HG03457 (cell line): ENCODE measurements at regions not wholly inside any gene's neighbourhood (a gene's known extent, or its start where the extent isn't known, plus 50 kb on each side); places are given as distances from the start of the nearest gene placed in this dataset.

Experiments
- ATAC-seq: cut with Tn5 transposase; IDR thresholded peaks from one replicate; pipeline ENCODE4 v1.9.1; 2021; ENCODE audit warnings: moderate number of reproducible peaks; ENCODE audit not compliant: unreplicated experiment

DNA sequence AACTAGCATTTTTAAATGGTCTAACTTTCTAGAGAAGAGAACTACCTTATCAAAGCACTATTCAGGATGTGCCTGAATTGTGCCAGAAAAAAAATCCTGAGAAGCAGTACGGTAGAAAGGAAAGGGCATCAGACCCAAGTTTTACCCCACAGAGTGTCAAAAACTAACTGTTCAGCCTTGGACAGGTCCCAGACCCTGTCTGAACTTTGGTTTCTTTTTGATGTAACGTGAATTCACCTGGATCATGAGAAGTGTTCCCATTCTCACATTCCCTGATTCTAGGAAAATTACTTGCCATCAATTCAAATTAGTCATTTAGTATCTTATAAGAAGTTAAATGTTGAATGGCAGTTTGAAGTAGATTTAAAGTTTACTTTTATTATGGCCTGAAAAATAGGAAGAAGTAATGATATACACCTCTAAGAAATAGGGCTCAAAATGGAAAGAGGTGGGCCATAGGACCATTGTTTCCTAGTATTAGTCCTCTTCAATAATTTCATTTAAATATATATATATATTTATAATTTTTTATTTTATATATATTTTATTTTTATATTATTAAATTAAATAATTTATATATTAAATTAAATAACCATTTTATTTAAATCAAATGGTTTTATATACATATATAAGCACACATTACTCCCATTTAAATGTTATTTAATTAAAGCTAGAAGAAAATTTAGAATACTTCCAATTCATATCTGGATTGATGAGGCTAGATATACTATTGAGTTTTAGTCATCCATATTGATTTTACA, 181.9 kb upstream of the PPARGC1A start:
- ATAC-seq: no peak

DNA sequence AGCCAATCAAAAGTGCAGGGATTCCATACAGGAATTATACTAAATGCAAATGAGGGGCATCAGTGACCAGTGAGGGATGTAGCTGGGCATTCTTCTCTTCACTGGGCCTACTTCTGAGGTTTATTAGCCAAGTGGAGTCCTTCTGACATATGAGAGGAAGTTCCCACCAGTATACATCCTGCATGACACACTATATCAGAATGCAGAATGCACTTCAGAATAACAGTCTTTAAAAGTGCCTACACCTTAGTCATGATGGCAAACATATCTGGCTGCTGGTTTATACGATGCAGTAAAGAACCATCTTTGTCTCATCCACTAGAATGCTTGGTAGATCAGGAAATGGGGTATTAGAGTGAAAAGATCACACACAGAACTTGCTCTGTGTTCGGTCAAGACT, 180.3 kb upstream of the PPARGC1A start:
- no peak for ATAC-seq

DNA sequence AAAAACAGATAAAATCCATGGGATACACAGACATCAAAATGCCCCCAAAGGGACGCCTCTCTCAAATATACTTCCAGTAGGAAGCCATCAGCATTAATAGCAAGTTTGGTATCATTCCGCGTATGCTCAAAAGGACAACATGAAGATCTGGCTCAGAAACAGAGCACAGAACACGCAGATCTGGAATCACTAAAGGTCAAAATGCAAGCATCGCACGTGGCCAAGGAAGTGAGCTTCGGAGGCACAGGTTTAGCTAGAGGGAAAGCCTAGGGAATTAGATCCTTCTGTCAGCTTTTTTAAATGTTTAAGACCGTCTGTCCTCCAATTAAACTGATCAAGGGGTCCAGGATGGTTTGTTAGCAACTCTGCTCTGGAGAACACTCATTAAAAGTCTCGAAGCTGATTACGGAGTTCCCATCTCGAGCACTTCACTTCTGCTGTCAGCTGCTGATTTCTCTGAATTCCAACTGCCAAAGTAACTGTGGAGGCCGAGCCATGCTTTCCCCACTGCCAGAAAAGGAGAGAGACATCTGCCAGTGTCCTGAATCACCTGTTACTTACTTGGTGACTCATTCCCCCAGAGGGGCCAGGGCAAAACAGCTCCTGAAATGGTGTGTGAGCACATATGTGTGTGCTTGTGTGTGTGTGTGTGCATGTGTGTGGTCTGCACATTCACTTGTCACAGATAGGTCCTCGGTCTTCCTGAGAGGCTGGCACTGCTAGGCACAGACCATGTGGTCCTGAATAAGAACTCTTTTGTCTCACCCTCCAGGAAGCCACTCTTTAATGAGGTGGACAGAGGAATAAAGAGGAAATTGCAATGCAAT, 177.7 kb upstream of the PPARGC1A start:
- no peak for ATAC-seq

- ATAC-seq: no peak
Observed at GRCh38 chr4:24065974-24066373, 176.1 kb upstream of the PPARGC1A start.

DNA sequence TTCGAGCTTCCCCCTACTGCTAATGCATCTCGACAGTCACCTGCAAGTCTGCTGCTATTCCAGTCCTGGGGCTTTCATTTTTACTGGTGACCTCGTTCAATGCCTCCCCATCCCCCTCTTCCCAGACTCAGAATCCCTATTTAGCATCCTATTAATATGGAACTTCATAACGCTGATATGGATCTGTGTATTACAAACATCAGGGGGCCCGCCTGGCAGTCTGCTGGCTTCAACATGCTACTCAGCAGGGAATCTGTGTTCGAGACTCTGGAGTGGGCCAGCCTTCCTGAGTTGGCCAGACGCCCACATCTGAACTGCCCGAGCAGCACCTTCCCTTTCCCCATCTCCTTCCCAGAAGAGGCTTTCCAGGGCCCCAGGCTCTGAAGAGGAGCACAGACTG, 173.9 kb upstream of the PPARGC1A start:
- no peak for ATAC-seq

GRCh38 chr4:24060932-24061331, 171.1 kb upstream of the PPARGC1A start:
- ATAC-seq: no peak

GRCh38 chr4:24059839-24060238, 170.0 kb upstream of the PPARGC1A start:
- no peak for ATAC-seq

DNA sequence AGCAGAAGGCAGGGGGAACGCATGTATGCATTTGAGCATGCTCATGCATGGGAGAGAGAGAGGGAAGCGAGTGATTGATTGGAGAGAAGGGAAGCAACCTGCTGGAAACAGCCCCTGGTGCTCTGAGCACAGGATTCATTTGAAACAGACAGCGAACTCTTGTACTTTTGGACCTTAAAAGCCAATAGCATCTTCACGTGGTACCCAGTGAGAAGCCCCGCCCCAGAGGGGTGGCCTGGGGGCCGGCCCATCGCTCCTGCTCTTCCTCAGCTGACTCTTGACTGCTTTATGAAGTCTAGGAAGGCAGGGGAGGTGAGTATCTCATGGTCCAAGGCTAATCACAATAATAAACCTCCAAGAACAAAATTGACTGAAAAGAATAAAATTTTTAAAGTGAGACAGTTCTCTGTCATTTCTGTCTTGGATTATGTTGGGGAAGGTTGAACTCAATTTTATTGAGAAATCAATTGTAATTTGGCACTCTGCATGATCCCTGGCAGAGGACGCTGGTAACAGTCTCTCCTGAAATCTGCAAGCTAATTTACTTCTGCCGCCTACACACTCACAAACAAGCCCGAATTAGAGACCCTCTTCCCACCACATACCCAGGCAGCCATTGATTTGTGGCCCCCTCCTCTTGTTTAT, 168.2 kb upstream of the PPARGC1A start:
- ATAC-seq: no peak

DNA sequence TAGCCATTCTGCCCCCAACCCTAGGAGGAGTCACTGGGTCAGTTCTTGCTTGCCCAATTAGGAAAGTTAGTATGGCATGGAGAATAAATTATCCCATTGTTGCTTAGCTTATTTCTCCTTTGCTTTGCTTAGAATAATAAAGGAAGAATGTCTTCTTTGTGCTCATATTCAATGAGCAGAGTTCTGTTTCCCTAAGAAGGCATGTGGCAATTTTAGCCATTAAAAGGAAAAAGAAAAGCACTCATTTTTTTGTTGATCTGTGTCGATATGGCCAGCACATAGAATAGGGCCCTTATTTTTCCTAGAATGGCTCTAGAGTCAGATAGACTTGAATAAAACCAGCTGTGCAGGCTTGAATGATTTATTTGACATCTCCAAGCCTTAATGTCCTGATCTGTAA, 166.4 kb upstream of the PPARGC1A start:
- ATAC-seq: no peak

DNA sequence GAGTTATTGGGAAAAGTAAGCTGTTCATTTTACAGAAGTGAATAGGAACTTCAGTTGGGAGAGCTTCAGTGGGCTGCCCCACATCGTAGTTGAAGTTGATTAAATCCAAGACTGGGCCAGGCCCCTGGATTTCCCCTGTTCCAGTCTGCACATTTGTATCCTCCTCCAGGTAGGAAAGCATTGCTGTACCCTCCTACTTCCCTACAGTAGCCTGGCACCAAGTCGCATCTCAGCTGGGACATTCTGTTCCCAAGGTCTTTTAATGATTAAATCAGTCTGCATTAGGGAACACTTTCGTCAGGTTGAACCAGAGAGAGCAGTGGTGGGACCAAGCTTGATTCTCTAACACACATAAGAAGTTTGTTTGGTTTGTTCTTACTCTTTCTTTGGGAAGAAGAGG, 165.8 kb upstream of the PPARGC1A start:
- ATAC-seq: no peak

- no peak for ATAC-seq
Observed at GRCh38 chr4:24054910-24055309, 165.1 kb upstream of the PPARGC1A start.

DNA sequence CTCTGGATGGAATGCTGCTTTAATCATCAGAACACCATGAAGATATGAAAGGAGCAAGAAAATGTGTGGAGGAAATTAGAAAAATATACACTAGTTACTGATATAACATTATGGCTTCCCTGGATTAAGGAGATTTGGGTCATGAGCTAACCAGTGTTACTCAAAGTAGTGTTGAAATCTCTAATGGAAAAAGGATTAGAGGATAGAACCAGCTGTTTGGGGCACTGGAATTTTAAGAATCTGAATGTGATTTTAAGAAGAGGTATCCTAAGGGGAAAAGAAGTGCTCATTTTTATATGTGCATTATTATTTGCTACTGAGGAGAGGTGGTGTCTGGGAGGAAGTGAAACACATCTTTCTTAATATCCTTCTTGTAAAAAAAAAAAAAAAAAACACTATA, 164.1 kb upstream of the PPARGC1A start:
- no peak for ATAC-seq

- no peak for ATAC-seq
Observed at GRCh38 chr4:24044610-24045589, 155.1 kb upstream of the PPARGC1A start.

- ATAC-seq: no peak
Observed at GRCh38 chr4:24042094-24042493, 152.2 kb upstream of the PPARGC1A start.

- no peak for ATAC-seq
Observed at GRCh38 chr4:24040811-24041210, 151.0 kb upstream of the PPARGC1A start.

DNA sequence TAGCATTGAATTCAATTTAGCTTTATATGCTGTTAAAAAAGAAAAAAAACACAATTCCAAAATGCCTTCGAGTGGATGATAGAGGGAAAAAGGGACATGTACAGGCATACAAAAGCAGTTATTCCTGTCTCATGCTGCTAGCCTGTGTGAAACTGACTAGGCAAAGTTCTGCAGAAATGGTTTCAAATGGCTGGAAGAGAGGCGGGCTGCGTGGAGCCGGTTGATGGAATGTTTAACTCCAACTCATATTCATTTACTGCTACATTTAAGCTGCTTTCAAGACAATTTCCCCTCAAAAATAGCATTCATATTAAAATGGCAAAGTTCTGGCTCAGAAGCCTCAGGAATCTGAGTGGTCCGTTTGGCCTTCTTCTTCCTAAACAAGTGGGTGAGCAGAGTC, 143.8 kb upstream of the PPARGC1A start:
- ATAC-seq: no peak

DNA sequence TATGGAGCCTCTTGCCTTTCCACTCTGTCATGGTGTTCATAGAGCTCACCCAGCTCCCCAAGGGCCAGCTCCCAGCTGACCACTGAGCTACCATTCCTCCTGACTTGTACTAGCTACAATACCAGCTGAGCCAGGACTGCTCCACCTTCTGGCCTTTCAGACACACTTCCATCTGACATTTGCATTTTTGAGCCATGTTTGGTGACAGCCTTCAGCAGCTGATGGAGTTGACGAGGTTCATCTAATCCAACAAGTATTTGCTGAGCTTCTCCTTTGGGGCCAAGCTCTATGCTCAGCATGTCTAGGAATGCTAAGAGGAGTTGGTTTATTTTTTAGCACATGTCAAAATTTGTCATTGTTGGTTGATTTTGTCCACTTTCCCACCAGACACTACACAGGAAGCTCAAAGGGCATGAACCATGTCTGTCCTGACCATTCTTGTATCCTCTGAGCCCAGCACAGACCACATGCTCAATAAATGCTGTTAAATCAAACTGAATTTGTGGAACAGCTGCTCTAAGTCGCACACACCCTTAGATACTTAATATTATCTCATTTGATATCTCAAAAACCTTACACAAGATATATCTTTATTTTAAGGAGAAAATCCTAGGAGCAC, 142.6 kb upstream of the PPARGC1A start:
- ATAC-seq: no peak

GRCh38 chr4:24026596-24026995, 136.7 kb upstream of the PPARGC1A start:
- no peak for ATAC-seq

DNA sequence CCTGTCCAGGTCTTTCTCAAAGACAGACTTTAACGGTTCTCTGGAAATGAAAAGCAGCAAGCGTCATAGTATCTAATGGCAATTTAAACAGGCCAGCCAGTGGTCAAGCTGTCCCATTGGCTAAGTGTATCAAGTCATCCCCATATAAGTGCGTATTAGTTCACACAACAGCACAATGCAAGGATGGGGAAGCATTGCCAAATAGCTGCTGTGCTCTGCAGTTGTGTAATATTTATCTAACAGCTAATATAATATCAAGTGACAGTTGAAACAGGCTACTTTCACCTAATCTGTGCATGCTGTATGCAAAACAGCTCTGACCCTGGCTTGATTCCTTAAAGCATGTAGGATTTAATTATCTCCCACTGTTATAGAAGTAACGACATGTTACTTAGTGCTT, 134.8 kb upstream of the PPARGC1A start:
- no peak for ATAC-seq

GRCh38 chr4:24024157-24024556, 134.3 kb upstream of the PPARGC1A start:
- no peak for ATAC-seq
